ENCODE measurements at regions not wholly inside any gene's neighbourhood (a gene's known extent, or its start where the extent isn't known, plus 50 kb on each side); places are given as distances from the start of the nearest gene placed in this dataset.

DNA sequence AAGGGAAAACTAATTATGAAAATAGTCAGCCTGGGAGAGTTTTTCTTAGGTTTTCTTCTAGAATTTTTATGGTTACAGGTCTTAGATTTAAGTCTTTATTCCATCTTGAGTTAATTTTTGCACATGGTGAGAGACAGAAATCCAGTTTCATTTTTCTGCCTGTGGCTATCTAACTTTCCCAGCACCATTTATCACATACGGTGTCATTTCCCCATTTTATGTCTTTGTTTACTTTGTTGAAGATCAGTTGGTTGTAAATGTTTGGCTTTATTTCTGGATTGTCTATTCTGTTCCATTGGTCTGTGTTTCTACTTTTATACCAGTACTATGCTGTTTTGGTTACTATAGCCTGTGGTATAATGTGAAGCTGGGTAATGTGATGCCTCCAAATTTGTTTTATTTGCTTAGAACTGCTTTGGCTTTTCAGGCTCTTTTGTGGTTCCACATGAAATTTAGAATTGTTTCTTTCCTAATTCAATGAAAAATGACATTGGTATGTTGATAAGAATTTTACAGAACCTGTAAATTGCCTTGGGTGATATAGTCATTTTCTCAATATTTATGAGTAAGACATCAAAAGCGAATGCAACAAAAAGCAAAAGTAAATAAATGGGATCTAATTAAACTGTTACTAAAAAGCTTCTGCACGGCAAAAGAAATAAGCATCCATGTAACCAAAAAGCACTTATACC, 146.1 kb upstream of the NOL4 start:
- TF ChIP-seq, protein P1, sequence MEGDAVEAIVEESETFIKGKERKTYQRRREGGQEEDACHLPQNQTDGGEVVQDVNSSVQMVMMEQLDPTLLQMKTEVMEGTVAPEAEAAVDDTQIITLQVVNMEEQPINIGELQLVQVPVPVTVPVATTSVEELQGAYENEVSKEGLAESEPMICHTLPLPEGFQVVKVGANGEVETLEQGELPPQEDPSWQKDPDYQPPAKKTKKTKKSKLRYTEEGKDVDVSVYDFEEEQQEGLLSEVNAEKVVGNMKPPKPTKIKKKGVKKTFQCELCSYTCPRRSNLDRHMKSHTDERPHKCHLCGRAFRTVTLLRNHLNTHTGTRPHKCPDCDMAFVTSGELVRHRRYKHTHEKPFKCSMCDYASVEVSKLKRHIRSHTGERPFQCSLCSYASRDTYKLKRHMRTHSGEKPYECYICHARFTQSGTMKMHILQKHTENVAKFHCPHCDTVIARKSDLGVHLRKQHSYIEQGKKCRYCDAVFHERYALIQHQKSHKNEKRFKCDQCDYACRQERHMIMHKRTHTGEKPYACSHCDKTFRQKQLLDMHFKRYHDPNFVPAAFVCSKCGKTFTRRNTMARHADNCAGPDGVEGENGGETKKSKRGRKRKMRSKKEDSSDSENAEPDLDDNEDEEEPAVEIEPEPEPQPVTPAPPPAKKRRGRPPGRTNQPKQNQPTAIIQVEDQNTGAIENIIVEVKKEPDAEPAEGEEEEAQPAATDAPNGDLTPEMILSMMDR (conservative IDR thresholded peaks at IDR 0.05; ENCODE audit: low read length), result no peak
- no peak for TF ChIP-seq EZH2phosphoT487 (IDR thresholded peaks at IDR 0.05; ENCODE audit: borderline replicate concordance, low read depth, low read length)
